GM19438 (cell line): ENCODE measurements at regions not wholly inside any gene's neighbourhood (a gene's known extent, or its start where the extent isn't known, plus 50 kb on each side); places are given as distances from the start of the nearest gene placed in this dataset.

ENCODE experiments used
- ATAC-seq: cut with Tn5 transposase; IDR thresholded peaks from one replicate; pipeline ENCODE4 v1.9.1; 2021; ENCODE audit warnings: low read depth; ENCODE audit not compliant: unreplicated experiment

DNA sequence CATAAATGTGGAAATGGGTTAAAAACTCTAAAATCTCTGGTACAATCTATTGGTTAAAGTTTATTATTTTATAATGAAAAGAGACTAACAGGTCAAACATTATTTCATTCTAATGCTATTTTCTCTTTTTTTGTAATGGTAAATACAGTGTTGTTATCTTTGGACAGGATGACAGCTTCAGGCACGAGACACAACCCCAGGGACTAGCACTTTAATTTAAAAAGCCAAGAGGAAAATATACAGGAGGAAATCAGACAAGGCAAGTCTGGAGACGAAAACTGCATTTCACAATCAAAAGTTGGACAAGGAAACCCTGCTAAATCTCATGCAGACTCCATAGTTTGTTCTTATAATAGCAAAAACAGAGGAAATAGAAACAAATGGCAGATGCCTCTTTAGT is 589.1 kb upstream of the CDH8 start:
- ATAC-seq: no peak

DNA sequence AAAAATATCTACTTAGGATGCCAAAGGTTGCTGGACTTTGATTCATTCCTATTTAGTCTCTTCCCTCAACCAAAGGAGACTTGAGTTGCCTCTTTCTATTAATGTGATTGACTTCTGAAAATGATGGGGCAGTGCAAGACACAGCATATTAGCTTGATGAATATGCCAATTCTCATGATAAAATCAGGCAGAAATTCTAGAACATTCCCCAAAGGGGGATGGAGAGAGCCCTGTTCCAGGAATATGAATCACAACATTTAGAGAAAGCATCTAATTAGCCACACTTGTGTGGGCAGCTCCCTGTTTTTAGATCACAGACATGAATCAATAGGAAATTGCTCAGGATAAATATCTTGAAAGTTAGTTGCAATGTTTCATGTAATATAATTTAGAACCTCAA is 584.0 kb upstream of the CDH8 start:
- ATAC-seq: no peak

DNA sequence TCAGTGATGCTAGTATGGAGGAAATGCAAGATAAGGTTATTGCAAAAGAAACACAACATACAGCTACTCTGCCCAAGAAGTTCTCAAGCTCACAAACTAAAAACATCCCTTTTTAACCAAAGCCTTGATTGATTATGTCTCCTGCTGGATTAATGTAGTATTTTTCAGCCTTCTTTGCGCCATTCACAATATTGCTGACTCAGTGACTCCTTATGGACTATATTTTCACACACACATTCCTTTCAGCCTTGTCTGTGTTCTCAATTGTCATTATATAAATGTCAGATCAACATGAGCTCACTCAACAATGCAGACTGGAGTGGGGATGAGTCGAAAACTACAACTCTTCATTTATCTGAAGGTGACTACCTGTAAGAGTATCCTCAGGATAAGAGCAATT is 579.3 kb upstream of the CDH8 start:
- ATAC-seq: no peak

DNA sequence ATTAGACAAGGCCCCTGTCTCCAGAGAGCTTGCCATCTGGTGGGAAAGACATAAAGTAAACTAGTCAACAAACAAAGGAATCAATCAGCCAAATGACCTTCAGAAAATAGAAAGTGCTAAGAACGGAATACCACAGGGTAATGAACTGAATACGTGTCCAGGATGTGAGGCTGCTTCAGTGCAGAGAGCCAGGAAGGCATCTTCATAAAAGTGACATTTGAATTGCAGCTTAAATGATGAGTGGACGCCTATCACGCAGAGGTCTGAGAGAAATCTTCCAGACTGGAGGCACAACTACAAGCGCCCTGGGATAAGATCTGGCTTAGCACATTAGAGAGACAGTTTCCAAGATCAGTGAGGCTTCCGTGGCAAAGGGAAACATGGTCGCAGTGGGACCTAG is 574.1 kb upstream of the CDH8 start:
- ATAC-seq: no peak

DNA sequence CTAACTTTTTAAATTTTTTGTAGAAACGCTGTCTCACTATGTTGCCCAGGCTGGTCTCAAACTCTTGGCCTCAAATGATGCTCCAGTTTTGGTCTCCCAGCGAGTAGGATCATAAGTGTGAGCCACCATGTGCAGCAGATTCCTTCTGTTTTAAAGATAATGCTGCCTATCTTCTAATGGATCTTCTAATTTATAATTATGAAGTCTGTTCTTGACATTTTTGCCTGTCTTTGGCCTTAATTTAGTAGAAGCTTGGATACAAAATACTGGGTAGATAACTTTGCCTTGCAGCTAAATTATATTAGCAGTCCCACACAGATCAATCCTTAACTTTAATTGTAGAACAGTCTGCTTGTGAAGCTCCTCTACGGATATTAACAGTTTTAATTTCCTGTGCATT is 566.6 kb upstream of the CDH8 start:
- no peak for ATAC-seq

DNA sequence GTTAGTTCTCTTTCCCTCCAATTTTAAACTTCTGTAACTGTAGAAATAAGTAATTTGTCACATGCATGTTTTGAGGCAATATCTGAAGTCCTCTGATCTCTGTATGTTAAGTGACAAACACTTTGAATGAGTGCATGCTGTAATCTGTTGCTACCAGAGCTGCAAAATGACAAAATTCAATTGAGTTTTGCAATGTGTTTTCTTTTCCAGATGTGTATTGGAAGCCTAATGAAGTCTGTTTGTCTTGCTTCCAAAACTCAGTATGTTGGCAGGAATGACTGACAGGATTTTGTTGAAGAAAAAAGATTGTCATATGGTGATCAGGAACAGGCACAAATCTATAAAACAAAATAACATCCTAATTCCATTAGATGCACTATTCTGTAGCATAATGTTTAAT is 561.6 kb upstream of the CDH8 start:
- no peak for ATAC-seq

DNA sequence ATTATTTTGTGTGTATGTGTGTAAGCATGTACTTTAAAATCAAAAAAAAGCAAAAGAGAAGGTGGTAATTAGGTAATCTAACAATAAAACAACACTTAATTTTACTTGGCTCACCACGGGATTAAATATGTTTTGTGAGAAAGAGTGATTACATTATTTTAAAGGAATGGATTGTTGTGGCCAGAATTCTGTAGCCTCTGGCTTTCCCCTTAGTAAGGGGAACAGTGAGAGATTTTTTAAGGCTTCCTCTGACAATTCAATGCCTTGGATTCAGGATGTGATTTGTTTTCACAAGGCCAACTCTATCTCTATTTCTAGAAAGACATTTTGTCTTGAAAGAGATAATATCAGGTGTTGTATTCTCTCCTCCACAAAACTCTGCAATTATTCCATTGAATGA is 560.3 kb upstream of the CDH8 start:
- no peak for ATAC-seq

DNA sequence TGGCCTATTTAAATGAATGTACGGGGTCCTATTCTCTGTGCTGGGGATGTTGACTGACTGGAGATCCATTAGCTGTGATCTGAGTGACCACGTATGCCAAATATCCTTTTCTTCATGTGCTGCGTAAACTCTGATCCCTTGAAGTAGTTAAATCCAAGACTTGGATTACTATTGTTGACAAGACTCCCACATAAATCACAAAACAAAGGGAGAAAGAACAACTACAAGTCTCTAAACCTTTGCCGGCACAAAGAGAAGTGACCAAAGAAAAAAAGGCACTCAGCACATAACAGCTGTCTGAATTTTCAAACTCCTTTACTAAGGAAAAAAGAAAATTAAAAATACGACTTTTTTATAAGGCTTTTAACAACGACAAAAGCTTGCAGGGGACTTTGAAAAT is 559.9 kb upstream of the CDH8 start:
- no peak for ATAC-seq

DNA sequence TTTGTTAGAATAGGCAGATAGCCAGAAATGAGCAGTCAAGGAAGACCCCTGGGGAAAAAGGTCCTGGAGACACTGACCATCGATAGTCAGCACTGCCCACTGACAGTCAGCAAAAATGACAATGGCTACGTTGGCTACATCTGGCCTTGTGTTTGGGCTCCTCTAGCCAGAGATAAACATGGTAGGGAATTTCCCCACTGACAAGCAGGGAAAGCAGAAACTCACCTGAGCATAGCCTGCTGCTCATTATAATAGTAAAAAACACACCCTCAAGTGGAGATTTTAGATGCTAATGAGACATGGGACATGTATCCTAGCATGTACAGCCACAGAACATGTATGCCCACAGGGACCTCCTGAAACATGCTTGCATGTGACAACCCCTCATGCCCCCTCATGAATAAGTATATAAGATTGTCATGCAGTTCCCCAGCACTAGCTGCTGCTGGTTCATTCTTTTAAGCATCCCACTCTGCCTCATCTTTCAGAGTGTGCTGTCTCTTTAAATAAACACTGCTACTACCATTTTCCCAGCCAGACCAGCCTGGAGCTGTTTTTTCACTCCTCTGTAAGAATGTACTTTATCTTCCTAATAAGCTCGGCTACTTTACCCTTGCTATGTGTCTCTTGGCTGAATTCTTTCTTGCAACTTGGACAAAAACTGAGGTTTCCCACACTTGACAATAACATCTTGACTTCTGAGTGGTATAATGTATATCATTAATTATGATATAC is 550.1 kb upstream of the CDH8 start:
- no peak for ATAC-seq

DNA sequence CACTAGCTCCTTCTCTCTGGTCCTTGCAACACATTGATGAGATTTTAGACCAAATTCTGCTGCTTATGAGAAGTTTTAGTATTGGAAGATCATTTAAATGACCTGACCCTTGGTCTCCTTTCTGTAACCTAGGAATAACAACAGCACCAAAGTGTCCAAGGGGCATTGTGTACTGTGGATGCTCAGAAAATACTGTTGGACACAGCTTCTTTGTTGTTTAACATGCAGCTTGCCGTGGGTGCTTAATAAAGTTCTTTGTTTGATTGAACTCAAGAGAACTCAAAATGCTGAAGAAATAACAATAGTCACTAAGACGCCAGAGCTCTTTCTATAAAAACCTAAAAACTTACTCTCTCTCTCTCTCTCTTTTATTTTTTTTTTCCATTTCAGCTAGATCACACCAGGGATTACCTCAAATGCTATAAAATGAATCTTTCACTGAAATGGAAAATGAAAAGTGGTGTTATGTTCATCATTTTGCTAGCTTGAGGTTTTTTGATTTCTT is 548.9 kb upstream of the CDH8 start:
- ATAC-seq: no peak

DNA sequence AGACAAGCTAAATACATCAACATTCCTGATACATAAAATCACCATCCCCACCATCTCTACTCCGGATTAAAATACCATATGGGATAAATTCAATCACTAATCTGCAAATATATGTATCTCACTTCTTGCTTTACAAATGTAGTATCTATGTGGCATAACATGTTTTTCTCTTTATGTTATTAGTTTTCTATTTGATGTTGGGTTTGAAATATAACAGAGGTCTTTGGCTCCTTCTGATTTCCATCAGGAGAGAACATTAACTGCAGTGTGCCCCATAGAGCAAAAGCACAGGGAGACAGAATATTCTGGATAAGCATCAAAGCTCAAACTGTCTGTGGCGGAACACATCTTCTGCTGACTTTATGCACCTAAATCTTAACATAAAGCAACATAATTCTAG is 547.2 kb upstream of the CDH8 start:
- ATAC-seq: no peak

DNA sequence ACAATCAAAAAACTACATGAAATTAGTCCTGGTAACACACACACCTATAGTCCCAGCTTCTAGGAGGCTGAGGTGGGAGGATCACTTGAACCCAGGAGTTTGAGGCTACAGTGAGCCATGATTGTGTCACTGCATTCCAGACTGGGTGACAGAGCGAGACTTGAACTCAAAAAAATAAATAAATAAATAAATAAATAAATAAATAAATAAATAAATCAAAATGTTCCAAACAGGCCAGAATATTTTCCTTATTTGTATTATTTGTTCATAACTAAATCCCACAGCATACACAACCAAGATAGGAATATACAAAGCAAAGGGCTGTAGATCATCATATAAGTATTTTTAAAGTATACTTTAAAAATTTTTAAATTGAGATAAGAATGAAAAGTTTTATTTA is 537.2 kb upstream of the CDH8 start:
- no peak for ATAC-seq

DNA sequence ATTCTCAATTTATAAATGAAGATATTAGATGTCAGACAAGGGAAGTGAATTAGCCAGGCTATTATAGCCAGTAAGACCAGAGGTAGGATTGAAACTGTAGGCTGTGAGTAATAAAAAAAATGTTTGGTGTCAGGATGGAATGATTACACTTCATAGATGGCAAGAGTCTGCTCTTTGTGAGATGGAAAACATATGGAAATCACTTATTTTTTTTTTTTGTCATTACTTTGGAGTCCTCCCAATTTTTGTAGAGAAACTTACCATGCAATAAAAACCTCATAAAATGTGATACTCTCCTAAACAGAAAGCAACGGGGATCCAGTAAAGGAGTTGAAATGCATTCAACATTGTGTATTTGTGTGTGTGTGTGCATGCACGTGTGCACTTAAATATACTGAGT is 532.7 kb upstream of the CDH8 start:
- ATAC-seq: no peak

DNA sequence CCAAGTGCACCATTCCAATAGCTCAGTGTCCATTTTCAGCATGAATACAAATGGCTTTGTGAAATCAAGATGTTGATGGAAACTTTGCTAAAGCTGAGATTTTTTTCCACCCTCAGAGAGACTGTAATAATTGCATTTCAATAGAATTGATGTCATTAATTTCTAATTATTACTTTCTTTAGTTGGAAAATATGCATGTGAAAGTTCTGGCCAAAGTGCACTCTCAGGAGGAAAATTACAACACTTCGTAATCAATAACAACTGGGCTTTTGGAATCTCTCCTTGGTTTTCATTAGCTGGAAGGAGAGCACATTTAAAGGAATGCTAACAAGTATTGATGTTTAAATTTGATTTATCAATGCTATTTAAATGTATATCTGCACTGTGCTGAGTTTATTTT is 529.5 kb upstream of the CDH8 start:
- no peak for ATAC-seq

DNA sequence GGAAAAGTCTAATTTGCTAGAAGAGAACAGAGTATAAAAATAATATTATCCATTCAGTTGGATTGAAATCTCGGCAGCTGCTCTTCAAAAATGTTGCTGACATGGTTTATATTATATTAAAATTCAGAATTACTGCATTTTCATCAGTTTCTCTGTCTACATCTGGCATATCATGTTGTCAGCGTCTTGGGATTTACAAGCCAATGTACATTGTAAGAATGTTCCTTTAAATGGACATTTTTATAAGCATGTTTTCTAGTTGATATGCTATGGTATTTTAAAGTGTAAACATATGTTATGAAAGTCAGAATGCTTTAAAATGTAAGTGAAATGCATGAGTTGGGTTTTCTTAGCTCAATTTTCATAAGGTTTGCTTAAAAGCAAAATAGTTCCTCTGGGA is 528.1 kb upstream of the CDH8 start:
- no peak for ATAC-seq

DNA sequence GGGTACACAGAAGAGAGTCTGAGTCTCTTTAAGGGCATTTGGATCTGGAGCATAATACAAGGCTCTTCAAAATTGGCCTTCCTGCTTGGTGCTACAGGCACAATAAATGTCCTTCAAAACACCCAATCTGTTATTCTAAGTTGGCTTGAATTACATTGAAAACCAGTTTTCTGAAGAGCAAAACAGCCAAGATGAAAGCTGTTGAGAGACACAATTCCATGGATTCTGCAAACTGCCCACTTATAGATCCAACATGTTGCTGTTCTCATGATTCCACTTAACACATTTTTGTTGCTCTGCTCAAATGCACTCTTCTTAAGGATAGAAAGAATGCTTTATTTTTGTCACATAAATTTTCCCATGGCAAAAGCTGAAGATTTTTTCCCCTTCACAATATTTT is 525.9 kb upstream of the CDH8 start:
- no peak for ATAC-seq

DNA sequence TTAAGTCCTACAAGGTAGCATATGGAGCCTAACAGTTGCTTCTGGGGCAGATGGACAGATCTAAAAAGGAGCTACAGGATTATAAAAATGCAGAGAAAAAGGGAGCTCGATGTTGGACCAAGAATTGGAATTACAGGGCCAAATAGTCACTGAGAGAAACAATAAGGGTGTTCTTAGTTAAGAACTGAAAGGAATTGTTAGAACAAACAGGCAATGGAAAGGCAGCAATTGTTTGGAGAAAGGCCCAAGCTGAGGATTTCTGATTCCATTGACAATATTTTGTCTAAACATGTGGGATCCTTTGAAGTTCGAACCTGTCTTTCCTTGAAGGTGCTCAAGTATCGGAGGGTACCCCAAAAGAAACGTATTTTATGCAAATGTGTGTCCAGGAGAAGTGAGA is 513.6 kb upstream of the CDH8 start:
- ATAC-seq: no peak

DNA sequence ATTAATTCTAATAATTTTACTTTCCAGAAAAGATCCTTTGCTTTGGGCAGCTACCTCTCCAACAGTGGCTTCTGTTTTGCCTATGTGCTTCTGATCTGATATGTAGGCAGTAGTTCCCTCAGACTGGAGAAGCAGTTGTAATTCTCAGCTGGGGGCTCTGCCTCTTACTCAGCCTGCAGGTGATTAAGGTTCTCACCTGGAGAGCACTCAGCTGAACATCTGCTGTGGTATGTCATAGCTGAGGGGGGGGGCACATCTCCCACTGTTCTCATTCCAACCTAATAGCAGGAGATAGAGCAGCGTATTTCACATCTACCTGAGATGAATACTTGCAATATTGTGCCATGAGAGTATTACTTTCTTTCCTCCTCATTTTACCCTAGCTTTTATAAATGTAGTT is 511.9 kb upstream of the CDH8 start:
- ATAC-seq: no peak

DNA sequence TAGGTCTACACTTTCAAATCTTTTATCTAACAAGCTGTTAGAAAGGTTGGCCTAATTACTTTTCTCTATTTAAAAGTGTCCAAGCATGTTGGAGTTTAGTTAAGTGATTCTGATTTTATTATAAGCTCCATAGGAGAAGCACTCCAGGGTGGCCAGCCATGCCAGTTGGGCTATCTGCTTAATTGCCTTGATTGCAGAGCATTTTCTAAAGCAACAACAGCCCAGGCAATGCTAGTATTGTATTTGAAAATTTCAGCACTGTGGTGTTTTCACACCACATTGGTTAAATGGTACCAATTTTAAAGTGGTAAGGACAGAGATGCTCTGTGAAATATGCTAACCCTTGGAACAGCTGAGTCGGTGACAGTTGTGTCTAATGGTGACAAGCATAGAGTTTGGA is 510.5 kb upstream of the CDH8 start:
- ATAC-seq: no peak

DNA sequence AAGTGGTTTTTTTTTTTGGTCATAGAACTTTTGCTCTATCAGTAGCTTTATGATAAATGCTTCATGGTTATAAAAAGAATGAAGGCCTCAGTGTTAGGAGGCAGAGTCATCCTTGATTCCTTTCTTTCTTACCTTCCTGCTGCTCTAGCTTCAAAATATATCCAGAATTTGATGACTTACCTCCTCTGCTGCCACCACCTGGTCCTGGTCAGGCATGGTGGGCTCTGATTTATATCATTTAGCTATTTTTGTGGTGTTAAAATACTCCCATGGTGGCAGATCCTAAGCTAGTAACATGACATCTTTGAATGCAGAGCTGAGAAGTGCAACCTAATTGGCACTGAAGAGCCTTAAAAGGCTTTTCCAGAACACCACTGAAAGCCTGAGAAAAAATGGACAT is 508.8 kb upstream of the CDH8 start:
- ATAC-seq: no peak

DNA sequence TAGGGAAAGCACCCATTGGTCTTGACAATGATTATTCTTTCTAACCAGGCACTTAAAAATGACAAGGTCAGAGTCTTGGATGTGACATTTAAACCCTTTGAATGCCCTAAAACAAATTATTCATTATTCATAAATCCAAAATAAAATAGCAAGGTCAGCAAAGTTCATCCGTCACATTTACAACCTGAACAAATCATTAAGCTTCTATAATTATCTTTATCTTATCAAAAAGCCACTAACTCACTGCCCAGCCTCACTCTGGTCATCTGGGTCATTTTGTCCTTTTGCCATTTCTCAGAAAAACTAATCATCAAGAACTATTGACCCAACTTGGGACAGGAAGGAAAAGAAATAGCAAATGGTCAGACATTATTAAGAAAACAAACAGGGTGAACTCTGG is 507.3 kb upstream of the CDH8 start:
- ATAC-seq: no peak

DNA sequence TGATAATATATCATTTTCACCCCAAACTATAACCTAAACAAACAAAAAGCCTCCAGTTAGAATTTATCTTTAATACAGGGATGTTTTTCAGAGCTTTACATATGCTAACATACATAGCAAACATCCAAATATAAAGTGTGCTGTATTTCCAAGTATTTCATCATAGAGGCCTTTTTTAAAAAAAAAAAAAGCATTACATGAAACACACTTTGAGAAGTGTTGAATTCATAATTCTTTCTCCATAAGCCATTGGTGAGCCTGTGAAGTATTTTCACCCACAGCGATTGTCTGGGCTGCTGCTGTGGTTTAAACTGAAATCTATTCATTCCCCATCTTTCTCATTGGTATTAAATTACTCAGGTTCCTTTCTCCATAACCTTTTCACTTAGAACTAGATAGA is 503.4 kb upstream of the CDH8 start:
- ATAC-seq: no peak

DNA sequence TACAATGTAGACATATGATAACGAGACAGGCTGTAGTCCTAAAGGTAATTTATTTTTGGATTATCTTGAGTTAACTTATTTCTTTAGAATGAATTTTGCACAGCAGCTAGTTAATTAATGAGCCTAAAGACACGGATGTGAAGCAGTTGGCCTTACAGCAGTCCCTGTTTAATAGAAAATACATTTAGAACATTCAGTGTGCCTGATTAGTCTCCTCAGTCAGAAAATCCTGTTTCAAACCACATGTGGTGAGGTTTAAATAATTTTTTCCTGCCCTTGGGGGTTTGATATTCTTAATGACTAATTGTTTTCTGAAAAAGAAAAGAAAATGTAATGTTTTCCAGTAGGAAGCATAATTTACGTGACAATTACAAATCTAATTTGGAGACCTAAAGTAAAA is 494.2 kb upstream of the CDH8 start:
- no peak for ATAC-seq
